NCI-H1436 (cell line): ENCODE measurements at regions not wholly inside any gene's neighbourhood (a gene's known extent, or its start where the extent isn't known, plus 50 kb on each side); places are given as distances from the start of the nearest gene placed in this dataset.
"Not testable (repeated sequence)": the region's sequence is repeated elsewhere in the genome, so short reads cannot be mapped to it uniquely, and the experiment has no call there.

ENCODE experiments used
- DNase-seq: peaks from one replicate; lab custom pipeline; 2025; lab: John Stamatoyannopoulos, UW

GRCh38 chrX:46298821-46299220 lies 246.4 kb downstream of the ZNF674 start:
- no peak for DNase-seq

- no peak for DNase-seq
Measured at GRCh38 chrX:46295963-46296362, 249.3 kb downstream of the ZNF674 start.

- DNase-seq: no peak
Measured at GRCh38 chrX:46294234-46294633, 251.0 kb downstream of the ZNF674 start.

- no peak for DNase-seq
Measured at GRCh38 chrX:46279925-46280313, 265.3 kb downstream of the ZNF674 start.

- DNase-seq: no peak
Measured at GRCh38 chrX:46279214-46279924, 265.9 kb downstream of the ZNF674 start.

- no peak for DNase-seq
Measured at GRCh38 chrX:46278572-46278971, 266.6 kb downstream of the ZNF674 start.

DNA sequence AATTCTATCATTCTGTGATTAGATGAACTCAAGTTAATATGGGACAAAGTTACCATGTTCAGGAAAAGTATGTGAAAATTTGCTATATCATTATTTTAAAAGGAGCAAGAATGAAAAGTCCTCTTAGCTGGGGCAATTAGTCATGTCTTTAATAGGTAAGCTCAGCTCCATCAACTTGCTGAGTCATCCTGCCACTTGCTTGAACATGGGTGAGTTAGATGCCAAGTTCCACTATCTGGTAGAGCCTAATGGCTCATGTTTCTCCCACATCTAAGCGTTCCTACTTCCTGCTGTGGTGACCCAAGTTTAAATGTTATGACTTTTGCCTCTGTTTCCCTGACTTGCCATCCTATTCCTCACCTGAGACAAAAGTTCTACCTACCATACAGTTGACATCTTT lies 276.8 kb downstream of the ZNF674 start:
- no peak for DNase-seq

DNA sequence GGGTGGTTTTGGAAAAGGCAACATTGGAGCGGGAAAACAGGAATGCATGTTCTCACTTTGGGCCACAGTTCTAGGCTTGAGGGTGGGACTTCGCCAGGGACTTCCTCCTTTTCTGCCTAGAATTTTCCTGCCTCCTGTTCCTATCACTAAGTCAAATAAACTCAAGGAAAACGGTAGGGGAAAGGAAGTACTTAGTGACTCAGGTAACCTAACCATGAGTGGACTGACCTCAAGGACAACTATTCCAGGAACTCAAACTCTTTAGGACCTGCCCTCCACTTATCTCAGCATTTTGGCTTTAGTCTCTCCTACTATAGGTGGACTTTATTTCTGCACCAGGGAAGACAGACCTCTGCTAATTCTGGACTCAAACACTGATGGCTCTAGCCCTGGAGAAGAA lies 281.7 kb downstream of the ZNF674 start:
- no peak for DNase-seq

GRCh38 chrX:46262304-46262703 lies 282.9 kb downstream of the ZNF674 start:
- DNase-seq: no peak

DNA sequence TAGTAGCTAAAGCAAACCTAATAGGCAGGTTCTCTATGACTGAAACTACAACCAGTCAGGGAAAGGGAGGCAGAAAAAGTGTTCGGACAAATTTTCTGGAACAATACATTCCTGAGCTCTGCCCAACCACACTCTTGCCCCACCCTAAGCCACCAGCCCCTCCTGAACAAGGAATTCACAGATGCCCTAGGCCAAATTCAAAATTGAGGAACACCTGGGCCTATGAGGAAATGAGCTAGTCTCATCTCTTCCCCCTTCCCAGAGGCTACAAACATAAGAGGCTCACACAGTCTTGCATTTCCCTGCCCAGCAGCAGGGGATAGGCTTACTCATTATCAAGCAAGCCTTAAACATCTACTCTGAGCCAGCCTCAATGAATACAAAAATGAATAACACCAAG lies 284.7 kb downstream of the ZNF674 start:
- DNase-seq: no peak

DNA sequence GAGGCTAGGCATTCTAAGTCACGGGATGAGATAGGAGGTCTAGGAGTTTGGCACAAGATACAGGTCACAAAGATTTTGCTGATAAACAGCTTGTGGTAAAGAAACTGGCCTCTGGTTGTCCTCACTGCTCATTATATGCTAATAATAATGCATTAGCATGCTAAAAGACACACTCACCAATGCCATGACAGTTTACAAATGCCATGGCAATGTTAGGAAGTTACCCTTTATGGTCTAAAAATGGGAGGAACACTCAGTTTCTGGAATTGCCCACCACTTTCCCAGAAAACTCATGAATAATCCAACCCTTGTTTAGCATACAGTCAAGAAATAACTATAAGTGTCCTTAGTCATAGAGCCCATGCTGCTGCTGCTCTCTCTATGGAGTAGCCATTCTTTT lies 286.9 kb downstream of the ZNF674 start:
- DNase-seq: no peak

- no peak for DNase-seq
Measured at GRCh38 chrX:46257451-46257879, 287.8 kb downstream of the ZNF674 start.

DNA sequence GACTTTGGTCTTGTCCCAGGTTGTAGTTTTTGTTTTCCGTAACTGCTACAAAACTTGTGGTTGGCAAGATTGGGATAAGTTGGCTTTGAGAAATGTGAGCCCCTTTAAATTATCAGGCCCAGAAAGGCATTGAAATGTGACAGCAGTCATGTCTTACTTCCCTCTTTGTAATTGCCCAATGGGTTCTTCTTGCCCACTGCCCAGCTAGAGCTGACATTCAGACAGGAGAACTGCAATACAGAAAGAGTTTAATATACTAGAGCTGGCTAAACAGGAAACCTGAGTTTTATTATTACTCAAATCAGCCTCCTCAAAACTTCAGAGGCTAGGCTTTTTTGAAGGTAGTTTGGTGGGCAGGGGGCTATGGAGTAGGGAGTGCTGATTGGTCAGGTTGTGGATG lies 288.3 kb downstream of the ZNF674 start:
- no peak for DNase-seq

GRCh38 chrX:46255046-46255445 lies 290.2 kb downstream of the ZNF674 start:
- no peak for DNase-seq

GRCh38 chrX:46254641-46255040 lies 290.6 kb downstream of the ZNF674 start:
- DNase-seq: no peak

GRCh38 chrX:46251755-46252154 lies 293.5 kb downstream of the ZNF674 start:
- DNase-seq: no peak

DNA sequence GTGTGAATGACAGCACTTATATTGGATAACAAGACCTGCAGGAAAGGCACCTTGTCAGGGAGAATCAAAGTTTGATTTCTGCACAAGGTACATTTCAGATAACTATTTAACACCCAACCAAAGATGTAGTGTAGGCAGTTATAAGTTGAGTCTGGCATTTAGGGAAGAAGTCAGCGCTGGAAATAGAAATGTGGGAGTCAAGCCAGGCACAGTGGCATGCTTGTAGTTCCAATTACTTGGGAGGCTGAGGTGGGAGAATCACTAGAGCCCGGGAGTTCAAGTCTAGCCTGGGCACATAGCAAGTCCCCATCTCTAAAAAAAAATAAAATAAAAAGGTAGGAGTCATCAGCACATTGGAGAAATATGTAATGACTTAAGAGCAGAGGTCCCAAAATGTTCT lies 295.1 kb downstream of the ZNF674 start:
- no peak for DNase-seq

GRCh38 chrX:46247456-46247855 lies 297.8 kb downstream of the ZNF674 start:
- no peak for DNase-seq

GRCh38 chrX:46244451-46244850 lies 300.8 kb downstream of the ZNF674 start:
- no peak for DNase-seq

DNA sequence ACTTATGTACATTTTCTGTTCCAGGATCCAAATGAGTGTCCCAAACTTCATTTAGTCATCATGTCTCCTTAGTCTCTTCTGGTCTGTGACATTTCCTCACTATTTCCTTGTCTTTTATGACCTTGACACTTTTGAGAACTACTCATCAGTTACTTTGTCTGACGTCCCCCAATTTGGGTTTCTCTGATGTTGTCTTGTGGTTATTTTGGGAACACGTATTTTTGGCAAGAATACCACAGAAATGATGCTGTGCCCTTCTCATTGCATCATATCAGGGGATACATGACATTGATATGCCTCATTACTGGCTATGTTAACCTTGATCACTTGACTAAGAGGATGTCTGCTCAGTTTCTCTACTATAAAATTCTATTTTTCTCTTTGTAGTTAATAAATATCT lies 308.8 kb downstream of the ZNF674 start:
- no peak for DNase-seq

DNA sequence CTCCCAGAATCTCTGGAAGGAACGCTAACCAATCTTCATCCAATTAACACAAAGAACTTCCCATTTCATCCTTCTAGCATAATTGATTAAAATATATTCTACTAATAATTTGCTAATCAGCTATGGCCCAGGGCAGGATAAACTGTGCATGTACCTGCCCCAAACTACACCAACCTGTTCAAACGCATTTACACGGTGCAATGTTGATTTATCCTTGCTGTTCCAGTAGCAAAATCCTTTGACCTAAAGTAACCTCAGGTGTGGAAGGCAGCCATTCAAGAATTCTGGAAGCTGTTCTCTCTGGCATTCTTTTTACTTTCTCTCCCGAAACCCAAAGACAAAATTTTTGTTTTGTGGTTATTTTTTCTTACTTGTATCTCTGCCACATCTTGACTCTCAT lies 309.4 kb downstream of the ZNF674 start:
- no peak for DNase-seq

DNA sequence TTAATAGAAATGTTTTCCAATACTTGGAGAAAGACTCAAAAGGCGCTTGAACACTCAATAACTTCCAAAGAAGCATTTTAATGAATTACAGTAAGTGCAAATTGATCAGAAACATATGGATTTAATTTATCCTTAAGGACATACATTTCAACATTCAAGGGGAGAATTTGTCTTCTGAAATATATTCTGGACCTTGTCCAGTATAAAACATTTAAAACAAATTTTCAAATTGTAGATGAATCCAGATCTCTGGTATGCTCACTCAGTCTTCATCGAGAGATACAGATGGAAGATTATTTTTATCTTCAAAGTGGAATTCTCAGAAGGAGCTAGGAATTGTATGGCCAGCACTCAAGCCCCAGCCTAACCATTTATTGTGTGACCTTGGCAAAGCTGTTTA lies 310.4 kb downstream of the ZNF674 start:
- DNase-seq: no peak

DNA sequence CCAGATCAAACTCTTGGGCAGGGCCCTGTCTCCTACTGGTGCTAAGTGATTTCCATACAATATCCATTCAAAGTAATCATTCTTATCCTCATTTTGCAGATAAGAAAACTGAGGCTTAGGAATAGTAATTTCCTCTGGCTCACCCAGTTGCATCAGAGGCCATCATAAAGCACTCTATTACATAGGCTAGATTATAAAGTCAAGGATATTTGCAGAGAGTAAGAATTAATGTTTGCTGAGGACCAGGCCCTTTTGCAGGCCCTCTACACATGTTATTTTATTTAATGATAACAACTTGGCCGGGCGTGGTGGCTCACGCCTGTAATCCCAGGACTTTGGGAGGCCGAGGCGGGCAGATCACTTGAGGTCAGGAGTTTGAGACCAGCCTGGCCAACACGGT lies 316.8 kb downstream of the ZNF674 start:
- no peak for DNase-seq

DNA sequence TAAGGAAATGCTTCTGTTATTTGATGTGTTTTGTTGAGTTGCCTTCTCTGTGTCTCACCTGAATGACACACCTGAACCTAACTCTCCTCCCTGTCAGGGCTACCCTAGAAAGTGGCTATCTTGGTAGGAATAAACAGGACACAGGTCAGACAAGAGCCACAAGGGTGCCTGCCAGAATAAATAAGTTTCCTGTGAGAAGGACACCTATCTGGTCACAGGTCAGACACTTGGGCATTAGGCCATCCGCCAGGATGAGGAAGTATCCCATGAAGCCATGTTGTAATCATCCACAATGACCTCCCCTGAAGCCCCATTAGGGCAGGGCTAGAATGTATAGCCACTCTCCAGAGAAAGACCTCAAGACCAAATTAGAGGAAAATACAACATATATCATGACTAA lies 318.8 kb downstream of the ZNF674 start:
- no peak for DNase-seq

DNA sequence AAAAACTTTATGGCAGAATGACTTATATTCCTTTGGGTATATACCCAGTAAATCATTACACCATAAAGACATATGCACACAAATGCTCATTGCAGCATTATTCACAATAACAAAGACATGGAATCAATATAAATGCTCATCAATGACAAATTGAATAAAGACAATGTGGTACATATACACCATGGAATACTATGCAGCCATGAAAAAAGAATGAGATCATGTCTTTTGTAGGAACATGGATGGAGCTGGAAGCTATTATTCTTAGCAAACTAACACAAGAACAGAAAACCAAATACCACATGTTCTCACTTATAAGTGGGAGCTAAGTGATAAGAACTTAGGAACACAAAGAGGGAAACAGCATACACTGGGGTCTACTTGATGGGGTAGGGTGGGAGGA lies 321.7 kb downstream of the ZNF674 start:
- not testable (repeated sequence) for DNase-seq
